Motor neuron (in vitro differentiated cells): ENCODE measurements at regions not wholly inside any gene's neighbourhood (a gene's known extent, or its start where the extent isn't known, plus 50 kb on each side); places are given as distances from the start of the nearest gene placed in this dataset.
"Not testable (repeated sequence)": the region's sequence is repeated elsewhere in the genome, so short reads cannot be mapped to it uniquely, and the experiment has no call there.

ENCODE experiments used
- ATAC-seq, 8 experiments: fragments of 200-7000 bp; cut with Tn5 transposase; replicated peaks in 6 of 8; 2 replicates each; pipeline ENCODE4 v1.8.0; 2021; ENCODE audit warnings: mild to moderate bottlenecking in 8 of 8, moderate library complexity in 8 of 8
- H3K27ac ChIP-seq, 2 donors: fragments of 250-450 bp; sonication (Bioruptor Pico); 2 replicates each; pipeline ENCODE4 v1.9.0; 2021; ENCODE audit warnings: antibody characterized with exemption in 2 of 2, mild to moderate bottlenecking in 2 of 2, moderate library complexity in 1 of 2
- H3K4me1 ChIP-seq, 2 donors: fragments of 250-450 bp; sonication (Bioruptor Pico); replicated peaks in 1 of 2; 2 replicates each; pipeline ENCODE4 v1.6.1; 2021; ENCODE audit warnings: antibody characterized with exemption in 2 of 2, mild to moderate bottlenecking in 2 of 2, moderate library complexity in 1 of 2
- H3K4me3 ChIP-seq, 5 donors: fragments of 250-450 bp; sonication (Bioruptor Pico); 2 replicates each; pipeline ENCODE4 v1.9.0; 2021; ENCODE audit warnings: antibody characterized with exemption in 5 of 5, mild to moderate bottlenecking in 5 of 5, moderate library complexity in 4 of 5
- WGBS, 10 experiments: fragments of 450-650 bp; shearing (Covaris generic); methylation state at CpG; one replicate each; pipeline ENCODE4 v1.0.0; 2022; 5-methylcytosine and 5-hydroxymethylcytosine counted together
- in situ Hi-C, 9 experiments: fragments of 400-800 bp; cut with MboI; loops; one replicate each; pipeline ENCODE4 v1.15.0; 2021; ENCODE audit warnings: low sequenced_read_pairs in 9 of 9, low pct_unique_long_range_greater_than_20kb in 2 of 9; ENCODE audit not compliant: unreplicated experiment in 9 of 9

DNA sequence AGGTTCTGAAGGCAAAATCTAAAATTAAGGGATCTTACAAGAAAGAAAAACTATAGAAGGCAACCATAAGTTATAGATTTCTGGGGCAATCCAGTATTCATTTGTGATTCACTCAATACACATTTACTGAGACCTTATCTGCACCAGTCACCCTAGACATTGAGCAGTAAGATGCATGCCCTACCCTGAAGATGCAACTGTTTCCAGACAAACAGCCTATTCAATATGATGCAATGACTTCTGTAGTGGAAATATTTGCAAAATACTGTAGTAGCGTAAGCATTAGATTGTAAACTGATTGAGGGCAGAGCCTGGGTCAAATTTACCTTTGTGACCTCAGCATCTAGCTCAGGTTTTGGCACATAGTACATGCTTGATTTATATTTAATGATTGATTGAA, 256.2 kb upstream of the ACTBL2 start:
- no peak for ATAC-seq
- WGBS, 10 experiments: 60 to 100% (median 100%) methylated on average over 1 of the region's 1 CpG; no CpG with 5 or more reads in 1 of the 10 experiments
- peaks cover 11 to 16% of the 10 kb centered on the region in 2 donors for H3K4me1 ChIP-seq
- H3K4me3 ChIP-seq: no peak overlapping the region
- no peak overlapping the region for H3K27ac ChIP-seq
- in situ Hi-C loops: no loop called here

DNA sequence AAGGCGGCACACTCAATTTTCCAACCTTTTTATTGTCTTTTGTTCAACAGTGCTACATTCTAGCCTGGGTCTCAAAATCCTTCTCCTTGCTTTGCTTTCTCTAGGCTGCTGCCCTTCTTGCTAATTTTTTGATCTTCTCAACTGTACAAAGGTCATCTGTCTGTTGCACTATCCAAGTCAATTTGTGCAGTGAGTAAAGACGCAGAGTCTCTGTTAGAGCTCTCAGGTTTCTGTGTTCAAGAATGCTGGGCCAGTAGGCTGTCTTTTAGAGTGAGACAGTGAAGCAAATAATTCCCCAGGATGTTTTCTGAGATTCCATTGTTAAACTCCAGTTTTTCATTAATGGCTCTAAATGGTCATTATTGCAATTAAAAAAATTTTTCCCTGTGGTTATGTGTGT, 255.7 kb upstream of the ACTBL2 start:
- WGBS, 10 experiments: 75 to 100% (median 91%) methylated on average over 1 to 2 of the region's 2 CpGs; no CpG with 5 or more reads in 1 of the 10 experiments
- ATAC-seq: peak in 1 of 8 experiments; percentile 57
- Histone ChIP-seq H3K4me3 (no peak overlapping the region), H3K27ac (no peak overlapping the region), H3K4me1 (peaks cover 11 to 16% of the 10 kb centered on the region in 2 donors)
- in situ Hi-C loops: no loop called here

DNA sequence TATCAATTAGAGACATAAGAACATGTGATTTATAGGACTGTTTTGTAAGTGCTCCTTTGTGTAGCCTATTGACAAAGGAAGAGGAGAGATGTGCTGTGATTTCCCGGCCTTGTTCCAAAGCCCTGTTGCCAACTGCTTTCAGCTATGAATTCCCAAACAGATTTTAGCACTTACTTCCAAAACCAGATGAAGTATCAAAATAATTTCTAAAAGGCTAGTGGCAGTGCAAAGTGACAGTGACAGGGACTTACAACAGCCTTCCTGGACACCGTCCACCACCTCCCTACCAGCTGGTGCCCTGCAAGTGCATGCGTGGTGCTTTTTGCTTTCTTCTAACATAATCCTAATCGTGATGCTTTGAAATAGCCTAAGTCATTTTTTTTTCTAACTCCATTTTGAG, 254.1 kb upstream of the ACTBL2 start:
- Histone ChIP-seq H3K27ac (no peak overlapping the region), H3K4me1 (peaks cover 11 to 16% of the 10 kb centered on the region in 2 donors), H3K4me3 (no peak overlapping the region)
- 48 to 81% (median 76%) methylated on average over 1 to 3 of the region's 4 CpGs; no CpG with 5 or more reads in 4 of the 10 experiments for WGBS, 10 experiments
- ATAC-seq: peak in 3 of 8 experiments; percentile 33 to 44 (median 37)
- in situ Hi-C loops: no loop called here

DNA sequence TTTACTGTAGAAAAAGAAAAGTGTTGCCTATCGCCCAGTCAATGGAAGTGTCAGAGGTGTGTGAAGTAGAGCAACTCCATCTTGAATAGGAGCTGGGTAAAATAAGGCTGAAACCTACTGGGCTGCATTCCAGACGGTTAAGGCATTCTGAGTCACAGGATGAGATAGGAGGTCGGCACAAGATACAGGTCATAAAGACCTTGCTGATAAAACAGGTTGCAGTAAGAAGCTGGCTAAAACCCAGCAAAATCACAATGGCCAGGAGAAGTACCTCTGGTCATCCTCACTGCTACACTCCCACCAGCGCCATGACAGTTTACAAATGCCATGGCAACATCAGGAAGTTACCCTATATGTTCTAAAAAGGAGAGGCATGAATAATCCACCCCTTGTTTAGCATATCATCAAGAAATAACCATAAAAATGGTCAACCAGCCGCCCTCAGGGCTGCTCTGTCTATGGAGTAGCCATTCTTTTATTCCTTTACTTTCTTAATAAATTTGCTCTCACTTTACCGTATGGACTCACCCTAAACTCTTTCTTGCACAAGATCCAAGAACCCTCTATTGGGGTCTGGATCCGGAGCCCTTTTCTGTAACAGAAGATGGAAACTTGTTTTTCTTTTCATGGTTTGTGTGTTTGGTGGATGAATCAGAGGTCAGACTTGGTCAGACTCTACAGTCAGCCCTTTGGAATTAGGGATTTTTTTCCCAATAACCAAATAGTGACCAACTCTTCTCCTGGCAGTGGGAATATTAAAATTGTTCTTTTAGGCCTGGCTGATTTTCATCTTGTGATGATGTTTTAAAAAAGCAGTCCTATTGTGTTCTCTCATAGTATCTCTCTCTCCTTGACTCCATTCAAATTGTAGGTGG, 252.9 kb upstream of the ACTBL2 start:
- in situ Hi-C loops, H3K27ac ChIP-seq: not testable (repeated sequence)

DNA sequence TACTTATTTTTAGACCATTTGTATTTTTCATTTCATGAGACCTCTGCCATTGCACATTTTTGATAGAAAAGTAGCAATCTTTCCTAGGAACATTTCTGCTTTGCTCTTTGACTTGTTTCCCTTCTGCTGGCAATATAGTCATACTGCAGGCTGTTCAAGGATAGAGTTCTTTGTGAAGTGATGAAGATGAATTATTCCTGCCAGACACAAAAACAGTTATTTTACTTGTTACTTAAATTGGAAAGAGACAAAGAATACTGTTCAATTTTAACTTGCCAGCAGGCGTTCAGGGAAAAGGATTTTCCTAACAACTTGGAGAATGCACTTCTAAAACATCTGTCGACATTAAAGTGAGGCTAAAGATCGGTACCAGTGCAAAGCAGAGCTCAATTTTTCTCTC, 251.7 kb upstream of the ACTBL2 start:
- Histone ChIP-seq H3K4me3 (no peak overlapping the region), H3K4me1 (peaks cover 11 to 16% of the 10 kb centered on the region in 2 donors), H3K27ac (no peak overlapping the region)
- WGBS, 10 experiments: 0 to 72% (median 48%) methylated on average over 1 to 3 of the region's 3 CpGs; no CpG with 5 or more reads in 2 of the 10 experiments
- no peak for ATAC-seq
- in situ Hi-C loops: no loop called here

More for the DNA sequence above, 252.9 kb upstream of the ACTBL2 start:
- not testable (repeated sequence) for H3K4me3 ChIP-seq
- peak in 2 of 8 experiments; percentile 84 to 91 for ATAC-seq
- 23 to 100% (median 74%) methylated on average over 1 to 6 of the region's 7 CpGs for WGBS, 10 experiments
- peaks cover 11 to 16% of the 10 kb centered on the region in 2 donors for H3K4me1 ChIP-seq

DNA sequence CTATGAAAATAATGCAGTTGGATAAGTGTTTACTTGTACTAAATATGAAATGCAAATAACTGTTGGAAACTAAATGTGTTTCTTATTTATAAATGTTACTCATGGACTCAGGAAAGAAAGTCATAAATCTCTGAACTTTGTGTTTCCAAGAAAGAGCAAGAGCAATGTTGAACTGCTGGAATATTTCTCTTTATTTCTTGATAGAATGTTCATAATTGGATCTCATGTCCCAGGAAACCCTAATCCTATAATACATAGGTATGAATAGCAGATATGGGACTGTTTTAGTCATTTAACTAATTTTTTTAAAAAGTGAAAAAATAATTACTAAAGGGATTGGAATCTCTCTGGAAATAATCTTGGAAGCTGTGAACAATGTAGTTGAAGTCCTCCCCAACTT, 245.0 kb upstream of the ACTBL2 start:
- H3K27ac ChIP-seq: no peak overlapping the region
- no peaks in the 10 kb centered on the region for H3K4me1 ChIP-seq
- no peak overlapping the region for H3K4me3 ChIP-seq
- no peak for ATAC-seq
- in situ Hi-C loops: no loop called here

DNA sequence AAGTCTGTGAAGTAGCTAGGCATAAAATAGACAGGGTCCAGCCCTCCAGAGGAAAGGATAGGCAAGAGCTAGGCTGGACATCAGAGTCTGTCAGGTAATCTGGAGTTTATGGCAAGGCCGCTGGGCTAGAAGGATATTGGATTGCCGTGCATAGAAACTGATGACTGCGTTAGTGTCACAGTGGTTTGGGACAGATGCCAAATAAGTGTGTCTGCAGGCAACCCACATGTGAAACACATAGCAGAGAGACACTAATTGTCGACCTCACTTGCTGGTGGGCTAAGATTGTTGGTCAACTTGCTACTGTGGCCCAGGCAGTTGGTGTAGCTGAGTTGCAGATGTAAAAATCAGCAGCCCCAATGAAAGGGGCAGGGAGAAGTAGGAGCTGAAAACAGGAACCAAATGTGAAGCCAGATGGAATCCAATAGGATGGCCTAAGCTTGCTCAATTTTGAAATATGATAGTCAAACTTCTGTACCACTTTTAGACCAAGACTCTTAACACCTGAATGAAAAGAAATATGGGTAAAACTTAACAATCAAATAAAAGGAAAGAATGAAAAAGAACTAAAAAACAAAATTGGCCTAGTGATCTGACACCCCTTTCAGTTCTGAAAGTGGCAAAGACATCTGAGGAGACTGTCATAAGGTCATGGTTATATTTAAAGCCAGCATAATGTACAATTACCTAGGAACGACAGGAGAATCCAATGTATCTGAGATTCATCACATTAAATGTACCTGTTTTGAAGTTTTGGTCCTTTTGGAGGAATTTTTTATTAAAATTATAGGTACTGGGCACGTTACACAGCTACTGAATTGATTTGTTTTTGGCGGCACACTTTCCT, 243.3 kb upstream of the ACTBL2 start:
- ATAC-seq: no peak
- no peak overlapping the region for H3K27ac ChIP-seq
- in situ Hi-C loops: no loop called here
- H3K4me3 ChIP-seq: no peak overlapping the region
- 67 to 92% (median 76%) methylated on average over 1 to 6 of the region's 7 CpGs for WGBS, 10 experiments
- H3K4me1 ChIP-seq: no peaks in the 10 kb centered on the region

DNA sequence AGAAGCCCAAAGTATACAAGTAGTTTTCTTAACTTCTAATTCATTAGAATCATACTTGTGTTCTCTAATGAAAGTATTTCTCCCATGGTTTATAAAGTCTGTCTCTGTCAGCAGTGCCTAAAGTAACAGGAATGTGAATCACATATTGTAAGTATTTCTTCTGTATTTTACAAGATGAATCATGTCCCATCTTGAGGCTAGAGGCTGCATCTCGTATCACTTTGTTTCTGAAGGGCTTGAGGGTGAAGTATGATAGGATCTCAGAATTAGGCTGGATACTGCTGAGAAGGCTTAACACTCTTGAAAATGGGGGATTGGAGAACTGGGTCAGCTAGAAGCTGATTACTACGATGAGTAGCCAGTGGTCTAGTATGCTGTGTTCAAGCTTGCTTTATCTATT, 242.2 kb upstream of the ACTBL2 start:
- H3K27ac ChIP-seq: no peak overlapping the region

DNA sequence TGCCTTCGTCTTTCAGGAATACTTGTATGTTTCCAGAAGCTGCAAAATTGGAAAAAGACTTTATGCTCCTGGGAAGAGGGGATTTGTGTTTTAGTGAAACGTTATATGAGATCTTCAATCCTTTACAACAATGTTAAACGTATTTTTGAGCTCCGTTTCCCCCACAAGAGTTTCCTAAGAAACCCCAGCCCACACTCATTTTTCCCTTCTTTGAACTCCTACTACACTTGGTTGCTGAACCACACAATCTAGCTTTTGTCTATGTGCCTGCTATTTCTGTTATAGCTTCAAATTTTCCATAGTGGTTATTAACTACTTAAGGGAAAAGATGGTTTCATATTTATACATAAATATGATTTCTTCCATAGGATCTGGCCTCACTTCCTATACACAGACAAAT, 238.6 kb upstream of the ACTBL2 start:
- H3K4me1 ChIP-seq: no peaks in the 10 kb centered on the region
- H3K27ac ChIP-seq: no peak overlapping the region
- 40 to 100% (median 77%) methylated on average over 1 to 4 of the region's 4 CpGs for WGBS, 10 experiments
- H3K4me3 ChIP-seq: no peak overlapping the region
- in situ Hi-C loops: no loop called here
- ATAC-seq: no peak

More for the DNA sequence above, 242.2 kb upstream of the ACTBL2 start:
- Histone ChIP-seq H3K4me1 (no peaks in the 10 kb centered on the region), H3K4me3 (no peak overlapping the region)
- ATAC-seq: peak in 1 of 8 experiments; percentile 61
- in situ Hi-C loops: no loop called here
- WGBS, 10 experiments: 0 to 100% (median 37%) methylated on average over 1 to 2 of the region's 2 CpGs; no CpG with 5 or more reads in 2 of the 10 experiments

DNA sequence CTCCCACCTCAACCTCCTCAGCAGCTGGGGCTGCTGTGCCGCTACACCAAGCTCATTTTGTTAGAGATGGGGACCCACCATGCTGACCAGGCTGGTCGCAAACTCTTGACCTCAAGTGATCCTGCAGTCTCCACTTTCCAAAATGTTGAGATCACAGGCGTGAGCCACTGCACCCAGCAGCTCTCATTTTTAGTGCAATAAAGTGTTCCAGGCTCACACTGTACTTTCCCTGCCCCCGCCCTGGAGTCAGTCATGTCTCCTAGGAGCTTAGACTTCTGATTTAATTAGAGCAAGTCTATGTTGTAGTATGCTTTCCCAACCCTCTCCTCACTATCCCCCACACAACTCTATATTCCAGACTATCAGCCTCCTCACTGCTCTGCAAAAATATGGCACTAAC, 238.0 kb upstream of the ACTBL2 start:
- no peak overlapping the region for H3K27ac ChIP-seq
- no peak for ATAC-seq
- WGBS, 10 experiments: 30 to 100% (median 94%) methylated on average over 1 to 4 of the region's 4 CpGs; no CpG with 5 or more reads in 3 of the 10 experiments
- in situ Hi-C loops: no loop called here
- no peaks in the 10 kb centered on the region for H3K4me1 ChIP-seq
- no peak overlapping the region for H3K4me3 ChIP-seq

DNA sequence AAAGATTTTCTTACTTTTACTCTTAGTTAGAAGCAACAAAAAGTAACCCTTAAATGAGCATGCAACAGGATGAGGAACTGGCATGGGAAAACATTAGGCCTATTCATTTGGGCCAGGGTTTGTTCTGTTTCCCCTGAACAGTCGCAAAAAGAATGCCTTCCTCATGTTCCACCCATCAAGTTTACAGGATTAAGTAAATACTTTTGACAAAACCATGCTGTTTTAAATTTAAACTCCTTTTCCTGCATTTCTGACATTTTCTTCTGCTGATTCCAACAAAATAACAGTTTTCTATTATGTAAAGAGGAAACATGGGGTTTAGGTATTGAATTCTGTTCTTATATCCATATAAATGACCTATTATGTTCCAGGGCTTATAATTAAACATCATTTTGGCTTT, 236.6 kb upstream of the ACTBL2 start:
- ATAC-seq: no peak
- H3K27ac ChIP-seq: no peak overlapping the region
- in situ Hi-C loops: no loop called here
- no peaks in the 10 kb centered on the region for H3K4me1 ChIP-seq
- WGBS, 10 experiments: 0 to 100% (median 63%) methylated on average over 1 of the region's 1 CpG; no CpG with 5 or more reads in 3 of the 10 experiments
- no peak overlapping the region for H3K4me3 ChIP-seq

DNA sequence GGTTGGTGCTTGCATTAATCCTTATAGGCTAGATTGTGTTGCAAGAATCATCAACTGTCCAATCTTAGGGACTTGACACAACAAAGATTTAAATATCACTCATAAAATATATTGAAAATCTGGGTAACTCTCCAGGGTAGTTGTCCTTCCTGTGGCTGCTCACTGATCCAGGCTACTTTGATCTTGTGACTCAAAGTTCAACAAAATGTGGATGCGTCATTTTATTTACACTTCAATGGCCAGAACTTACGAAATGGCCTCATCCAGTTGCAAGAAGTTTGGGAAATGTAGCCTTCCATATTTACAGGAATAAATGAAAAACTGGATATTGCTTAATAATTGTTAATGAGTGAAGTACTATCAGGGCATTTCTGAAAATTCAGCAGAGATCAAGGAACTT, 235.5 kb upstream of the ACTBL2 start:
- Histone ChIP-seq H3K27ac (no peak overlapping the region), H3K4me1 (no peaks in the 10 kb centered on the region), H3K4me3 (no peak overlapping the region)
- peak in 2 of 8 experiments; percentile 72 to 91 for ATAC-seq
- 0 to 75% (median 50%) methylated on average over 1 to 2 of the region's 2 CpGs; no CpG with 5 or more reads in 3 of the 10 experiments for WGBS, 10 experiments
- in situ Hi-C loops: no loop called here

DNA sequence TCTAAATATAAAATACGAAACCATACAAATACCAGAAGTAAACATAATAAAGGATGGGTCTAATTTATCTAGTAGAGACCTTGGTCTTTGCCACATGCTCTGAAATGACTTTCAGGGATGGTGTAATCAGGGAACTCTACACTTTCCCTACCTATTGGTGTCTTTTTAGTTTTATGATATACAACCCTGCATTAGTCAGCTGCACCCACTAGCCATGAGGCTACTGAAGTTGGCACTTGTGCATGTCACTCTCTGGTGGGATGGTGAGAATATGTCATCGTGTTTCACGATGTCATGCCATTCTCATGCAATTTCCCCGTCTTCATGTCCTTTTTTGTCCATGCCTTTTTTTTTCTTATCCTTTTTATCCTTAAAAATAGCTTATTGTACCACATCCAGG, 234.9 kb upstream of the ACTBL2 start:
- H3K27ac ChIP-seq: no peak overlapping the region
- no peaks in the 10 kb centered on the region for H3K4me1 ChIP-seq
- ATAC-seq: no peak
- no peak overlapping the region for H3K4me3 ChIP-seq
- WGBS, 10 experiments: 45 to 89% (median 70%) methylated on average over 2 to 4 of the region's 4 CpGs; no CpG with 5 or more reads in 2 of the 10 experiments
- in situ Hi-C loops: no loop called here
